ENCODE measurements at regions not wholly inside any gene's neighbourhood (a gene's known extent, or its start where the extent isn't known, plus 50 kb on each side); places are given as distances from the start of the nearest gene placed in this dataset.

GRCh38 chr7:98748090-98748489 lies 121.7 kb downstream of the TMEM130 start:
- TF ChIP-seq ZBTB33 (IDR thresholded peaks at IDR 0.05): no peak
- TF ChIP-seq SP1 (IDR thresholded peaks at IDR 0.05): no peak
- no peak for TF ChIP-seq REST (IDR thresholded peaks at IDR 0.05)
- no peak for TF ChIP-seq CTCF (IDR thresholded peaks at IDR 0.05; ENCODE audit: low read depth, low read length, missing input control)
- no peak for TF ChIP-seq GABPA (IDR thresholded peaks at IDR 0.05 in 1 of 2, conservative IDR thresholded peaks at IDR 0.05 in 1 of 2)
- TF ChIP-seq MAX (IDR thresholded peaks at IDR 0.05): no peak
- TF ChIP-seq TAF1 (conservative IDR thresholded peaks at IDR 0.05): no peak
- TF ChIP-seq YY1 (IDR thresholded peaks at IDR 0.05): no peak
- TF ChIP-seq ATF3 (IDR thresholded peaks at IDR 0.05): no peak
- no peak for TF ChIP-seq EGR1 (IDR thresholded peaks at IDR 0.05; ENCODE audit: low read depth in 2 of 2)
- no peak for TF ChIP-seq HNF4G (IDR thresholded peaks at IDR 0.05)

All from liver (tissue), 3 donors.